NB4 (cell line): ENCODE measurements at regions not wholly inside any gene's neighbourhood (a gene's known extent, or its start where the extent isn't known, plus 50 kb on each side); places are given as distances from the start of the nearest gene placed in this dataset.

ENCODE experiments used
- POLR2A ChIP-seq: IDR thresholded peaks from 2 replicates; pipeline ENCODE4 v1.6.1; 2011; ENCODE audit warnings: mild to moderate bottlenecking; ENCODE audit not compliant: insufficient read length; ENCODE audit errors: extremely low read depth
- TF ChIP-seq, protein P1 (sequence below): IDR thresholded peaks from one replicate; pipeline ENCODE4 v1.5.1; 2012; ENCODE audit warnings: low read depth, low read length

DNA sequence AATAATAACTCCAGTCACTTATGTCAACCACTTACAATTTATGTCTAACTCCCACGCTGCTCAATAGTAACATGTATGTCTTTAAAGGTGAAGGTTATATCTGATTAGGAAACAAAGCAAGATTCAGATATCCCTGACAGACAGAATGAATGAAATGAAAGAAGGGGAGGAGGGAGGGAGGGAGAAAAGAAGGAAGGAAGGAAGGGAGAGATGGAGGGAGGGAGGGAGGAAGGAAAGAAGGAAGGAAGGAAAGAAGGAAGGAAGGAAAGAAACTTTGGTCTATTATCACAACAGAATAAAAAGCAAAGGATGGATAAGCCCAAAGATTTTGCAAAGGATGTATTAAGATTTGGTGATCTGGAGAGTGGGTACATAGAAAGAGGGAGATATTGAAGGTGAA lies 433.3 kb downstream of the PRKD1 start:
- TF ChIP-seq POLR2A = no peak
- TF ChIP-seq, protein P1, sequence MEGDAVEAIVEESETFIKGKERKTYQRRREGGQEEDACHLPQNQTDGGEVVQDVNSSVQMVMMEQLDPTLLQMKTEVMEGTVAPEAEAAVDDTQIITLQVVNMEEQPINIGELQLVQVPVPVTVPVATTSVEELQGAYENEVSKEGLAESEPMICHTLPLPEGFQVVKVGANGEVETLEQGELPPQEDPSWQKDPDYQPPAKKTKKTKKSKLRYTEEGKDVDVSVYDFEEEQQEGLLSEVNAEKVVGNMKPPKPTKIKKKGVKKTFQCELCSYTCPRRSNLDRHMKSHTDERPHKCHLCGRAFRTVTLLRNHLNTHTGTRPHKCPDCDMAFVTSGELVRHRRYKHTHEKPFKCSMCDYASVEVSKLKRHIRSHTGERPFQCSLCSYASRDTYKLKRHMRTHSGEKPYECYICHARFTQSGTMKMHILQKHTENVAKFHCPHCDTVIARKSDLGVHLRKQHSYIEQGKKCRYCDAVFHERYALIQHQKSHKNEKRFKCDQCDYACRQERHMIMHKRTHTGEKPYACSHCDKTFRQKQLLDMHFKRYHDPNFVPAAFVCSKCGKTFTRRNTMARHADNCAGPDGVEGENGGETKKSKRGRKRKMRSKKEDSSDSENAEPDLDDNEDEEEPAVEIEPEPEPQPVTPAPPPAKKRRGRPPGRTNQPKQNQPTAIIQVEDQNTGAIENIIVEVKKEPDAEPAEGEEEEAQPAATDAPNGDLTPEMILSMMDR = no peak
